Activated B cell treated with CpG ODN at 0.5 μM for 24 hours (primary cell): ENCODE measurements at regions not wholly inside any gene's neighbourhood (a gene's known extent, or its start where the extent isn't known, plus 50 kb on each side); places are given as distances from the start of the nearest gene placed in this dataset.

Source experiments
- ATAC-seq: fragments of 200-7000 bp; cut with Tn5 transposase; one replicate; pipeline ENCODE4 v1.10.0; 2021; ENCODE audit warnings: low read depth, mild to moderate bottlenecking, moderate library complexity
- CTCF ChIA-PET: fragments of 350-600 bp; sonication (Branson Sonifier 250); formaldehyde crosslinking; loops from one replicate; lab custom pipeline; 2021; ENCODE audit warnings: antibody characterized with exemption; lab: Charles Lee
- POLR2A ChIA-PET: fragments of 350-600 bp; sonication (Branson Sonifier 250); formaldehyde crosslinking; loops from one replicate; lab custom pipeline; 2021; ENCODE audit warnings: antibody characterized with exemption; lab: Charles Lee
- DNase-seq: peaks from one replicate; pipeline ENCODE4 v3.0.0; 2022
- H3K27ac Mint-ChIP-seq: one replicate; pipeline ENCODE4 v1.8.0; 2020; ENCODE audit warnings: mixed read lengths
- H3K27me3 Mint-ChIP-seq: one replicate; pipeline ENCODE4 v1.8.0; 2021; ENCODE audit warnings: mixed read lengths
- H3K36me3 Mint-ChIP-seq: one replicate; pipeline ENCODE4 v1.8.0; 2021; ENCODE audit warnings: low read depth, mixed read lengths
- H3K4me1 Mint-ChIP-seq: one replicate; pipeline ENCODE4 v1.8.0; 2021; ENCODE audit warnings: mixed read lengths
- H3K4me3 Mint-ChIP-seq: one replicate; pipeline ENCODE4 v1.8.0; 2020; ENCODE audit warnings: mild to moderate bottlenecking, mixed read lengths
- H3K9me3 Mint-ChIP-seq: one replicate; pipeline ENCODE4 v1.8.0; 2020; ENCODE audit warnings: mixed read lengths
- intact Hi-C: fragments of 100-400 bp; cut with micrococcal nuclease; formaldehyde crosslinking; loops from one replicate; pipeline ENCODE4 v1.15.1; 2024
- TF ChIP-seq, protein P1 (sequence below): fragments of 200-600 bp; IDR thresholded peaks from one replicate; pipeline ENCODE4 v1.8.0; 2022; ENCODE audit warnings: antibody characterized with exemption, mild to moderate bottlenecking

DNA sequence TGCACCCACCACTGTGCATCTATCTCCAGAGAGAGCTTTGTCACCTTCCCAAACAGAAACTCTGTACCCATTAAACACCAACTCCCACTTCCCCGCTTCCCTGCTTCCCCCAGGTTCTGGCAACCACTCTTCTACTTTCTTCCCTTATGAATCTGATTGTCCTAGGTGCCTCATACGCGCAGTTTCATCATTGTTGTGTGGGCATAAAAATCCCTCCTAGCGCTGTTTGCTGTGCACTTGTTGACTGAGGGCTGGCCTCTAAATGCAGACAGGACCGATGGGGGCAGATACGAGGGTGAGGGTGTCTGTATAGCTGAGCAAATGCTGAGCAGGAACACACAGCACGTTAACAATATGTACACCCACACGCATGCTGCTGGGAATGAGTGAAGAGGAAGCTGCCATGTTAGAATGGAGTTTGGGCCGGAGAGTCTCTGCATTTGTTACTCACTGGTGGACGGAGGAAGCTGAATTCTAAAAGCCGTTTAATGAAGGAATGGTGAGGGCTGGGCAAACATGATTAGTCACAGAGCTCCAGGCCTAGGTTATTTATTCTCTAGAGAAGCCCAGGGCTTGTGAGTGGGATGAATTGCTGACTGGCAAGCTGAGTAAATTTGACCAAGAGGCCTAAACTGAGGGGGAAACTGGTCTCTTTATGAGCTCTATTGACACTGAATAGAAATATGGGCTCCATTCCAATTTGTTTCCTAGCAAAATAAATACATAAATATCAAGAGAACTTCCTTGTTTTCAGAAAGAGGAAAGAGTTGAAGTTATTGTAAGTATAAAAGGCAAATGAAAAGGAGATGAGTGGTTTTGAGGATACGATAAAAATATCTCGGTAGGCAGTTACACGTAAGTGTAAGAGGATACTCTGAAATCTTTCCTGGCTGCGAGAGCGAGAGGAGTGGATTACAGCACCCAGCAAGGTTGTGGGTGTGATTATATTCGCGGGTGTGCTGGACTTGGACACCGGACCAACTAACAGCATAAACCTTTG, 95.9 kb upstream of the RPS6KA3 start:
- DNase-seq (no peak), ATAC-seq (no peak)
- H3K27me3 Mint-ChIP-seq: no peaks in the 10 kb centered on the region
- no peak overlapping the region for H3K4me3 Mint-ChIP-seq
- H3K9me3 Mint-ChIP-seq: no peaks in the 10 kb centered on the region
- TF ChIP-seq, protein P1, sequence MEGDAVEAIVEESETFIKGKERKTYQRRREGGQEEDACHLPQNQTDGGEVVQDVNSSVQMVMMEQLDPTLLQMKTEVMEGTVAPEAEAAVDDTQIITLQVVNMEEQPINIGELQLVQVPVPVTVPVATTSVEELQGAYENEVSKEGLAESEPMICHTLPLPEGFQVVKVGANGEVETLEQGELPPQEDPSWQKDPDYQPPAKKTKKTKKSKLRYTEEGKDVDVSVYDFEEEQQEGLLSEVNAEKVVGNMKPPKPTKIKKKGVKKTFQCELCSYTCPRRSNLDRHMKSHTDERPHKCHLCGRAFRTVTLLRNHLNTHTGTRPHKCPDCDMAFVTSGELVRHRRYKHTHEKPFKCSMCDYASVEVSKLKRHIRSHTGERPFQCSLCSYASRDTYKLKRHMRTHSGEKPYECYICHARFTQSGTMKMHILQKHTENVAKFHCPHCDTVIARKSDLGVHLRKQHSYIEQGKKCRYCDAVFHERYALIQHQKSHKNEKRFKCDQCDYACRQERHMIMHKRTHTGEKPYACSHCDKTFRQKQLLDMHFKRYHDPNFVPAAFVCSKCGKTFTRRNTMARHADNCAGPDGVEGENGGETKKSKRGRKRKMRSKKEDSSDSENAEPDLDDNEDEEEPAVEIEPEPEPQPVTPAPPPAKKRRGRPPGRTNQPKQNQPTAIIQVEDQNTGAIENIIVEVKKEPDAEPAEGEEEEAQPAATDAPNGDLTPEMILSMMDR: no peak
- H3K4me1 Mint-ChIP-seq: no peaks in the 10 kb centered on the region
- no peak overlapping the region for H3K27ac Mint-ChIP-seq
- intact Hi-C loops: loop anchor here (5.0 kb wide), 1 partner anchor 35 kb away; no protein-coding TSS in a partner anchor
- ChIA-PET POLR2A (interaction anchor here (0.5 kb wide), 1 partner anchor 95 kb away, joined by 3 read pairs; no protein-coding TSS in a partner anchor), CTCF (no interaction called here)
- H3K36me3 Mint-ChIP-seq: no peaks in the 10 kb centered on the region

- no peak for DNase-seq
- no peak overlapping the region for H3K4me3 Mint-ChIP-seq
- no peaks in the 10 kb centered on the region for H3K4me1 Mint-ChIP-seq
- H3K27ac Mint-ChIP-seq: no peak overlapping the region
- ATAC-seq: no peak
- POLR2A ChIA-PET: no interaction called here
- TF ChIP-seq, protein P1: no peak
- H3K9me3 Mint-ChIP-seq: no peaks in the 10 kb centered on the region
- no peaks in the 10 kb centered on the region for H3K36me3 Mint-ChIP-seq
- no peaks in the 10 kb centered on the region for H3K27me3 Mint-ChIP-seq
- CTCF ChIA-PET: no interaction called here
- intact Hi-C loops: loop anchor here (5.0 kb wide), 1 partner anchor 35 kb away; no protein-coding TSS in a partner anchor
Measured at GRCh38 chrX:20361890-20362262, 95.2 kb upstream of the RPS6KA3 start.

DNA sequence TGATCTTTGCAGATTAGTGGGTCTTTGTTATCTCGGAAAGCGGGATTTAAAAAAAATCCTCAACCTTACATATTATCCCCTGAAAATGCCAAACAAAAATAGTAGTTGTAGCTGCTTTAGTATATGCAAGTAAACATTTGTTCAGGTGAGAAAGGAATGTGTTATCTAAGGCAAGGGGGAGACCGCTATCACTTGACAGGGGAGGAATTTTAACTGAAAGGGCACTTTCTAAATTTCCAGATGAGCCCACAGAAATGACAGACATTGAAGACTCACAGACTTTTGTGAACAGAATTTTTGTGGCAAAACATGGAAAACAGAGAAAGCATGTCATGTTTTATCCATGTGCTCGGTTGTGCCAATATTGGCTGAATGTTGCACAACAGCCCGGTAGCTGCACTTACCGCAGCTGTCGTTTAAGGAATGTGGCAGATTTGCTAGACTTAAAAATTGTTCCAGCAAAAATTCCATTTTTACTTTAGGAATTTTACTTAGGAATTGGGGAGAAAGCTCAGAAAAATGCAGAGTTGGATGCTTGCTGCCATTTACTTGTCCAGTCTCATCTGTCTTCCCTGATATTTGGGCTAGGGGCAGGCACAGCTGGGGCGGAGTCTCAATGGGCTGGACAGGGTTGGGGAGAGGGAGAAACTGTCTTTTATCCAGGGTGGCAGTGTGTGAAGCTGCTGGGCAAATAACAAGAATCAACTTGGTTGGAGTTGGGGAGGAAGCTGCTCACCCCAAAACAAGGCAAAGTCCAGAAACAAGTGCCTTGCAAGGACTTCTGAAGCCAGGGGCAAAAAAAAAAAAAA, 94.6 kb upstream of the RPS6KA3 start:
- POLR2A ChIA-PET: no interaction called here
- ATAC-seq: no peak
- CTCF ChIA-PET: no interaction called here

DNA sequence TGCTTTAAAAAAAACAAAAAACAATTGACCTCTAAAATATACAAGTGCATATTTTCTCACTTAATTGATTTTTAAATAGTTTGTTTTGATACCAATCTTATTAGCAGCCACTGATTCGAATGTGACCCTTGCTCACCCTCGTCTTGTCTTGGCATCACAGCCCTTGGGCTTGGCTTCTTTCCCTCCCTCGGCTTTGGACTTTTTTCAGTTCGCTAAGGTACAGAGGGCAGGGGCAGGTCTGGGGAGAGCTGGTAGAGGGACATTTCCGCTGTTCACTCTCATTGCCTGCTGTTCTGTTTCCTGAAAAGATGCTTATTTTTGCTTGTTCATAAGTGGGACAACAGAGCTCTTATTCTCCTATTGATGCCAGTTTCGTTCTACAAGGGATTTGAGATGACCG, 88.5 kb upstream of the RPS6KA3 start:
- CTCF ChIA-PET: no interaction called here
- no peak overlapping the region for H3K4me3 Mint-ChIP-seq
- POLR2A ChIA-PET: no interaction called here
- H3K4me1 Mint-ChIP-seq: no peaks in the 10 kb centered on the region
- no peaks in the 10 kb centered on the region for H3K36me3 Mint-ChIP-seq
- no peak overlapping the region for H3K27ac Mint-ChIP-seq
- TF ChIP-seq, protein P1: no peak
- ATAC-seq: no peak
- H3K9me3 Mint-ChIP-seq: no peaks in the 10 kb centered on the region
- no peaks in the 10 kb centered on the region for H3K27me3 Mint-ChIP-seq
- intact Hi-C loops: no loop called here
- no peak for DNase-seq

More for the DNA sequence above, 94.6 kb upstream of the RPS6KA3 start:
- Mint-ChIP-seq H3K36me3 (no peaks in the 10 kb centered on the region), H3K4me3 (no peak overlapping the region), H3K27ac (no peak overlapping the region), H3K4me1 (no peaks in the 10 kb centered on the region), H3K27me3 (no peaks in the 10 kb centered on the region), H3K9me3 (no peaks in the 10 kb centered on the region)
- intact Hi-C loops: loop anchor here (5.0 kb wide), 1 partner anchor 36 kb away; no protein-coding TSS in a partner anchor
- no peak for DNase-seq
- TF ChIP-seq, protein P1: no peak

- TF ChIP-seq, protein P1: no peak
- H3K4me3 Mint-ChIP-seq: no peak overlapping the region
- intact Hi-C loops: no loop called here
- ChIA-PET CTCF (no interaction called here), POLR2A (no interaction called here)
- H3K9me3 Mint-ChIP-seq: no peaks in the 10 kb centered on the region
- no peak overlapping the region for H3K27ac Mint-ChIP-seq
- ATAC-seq (no peak), DNase-seq (no peak)
- no peaks in the 10 kb centered on the region for H3K4me1 Mint-ChIP-seq
- H3K27me3 Mint-ChIP-seq: no peaks in the 10 kb centered on the region
- H3K36me3 Mint-ChIP-seq: no peaks in the 10 kb centered on the region
Measured at GRCh38 chrX:20354505-20354904, 87.8 kb upstream of the RPS6KA3 start.
